T-helper 1 cell (primary cell): ENCODE measurements at regions not wholly inside any gene's neighbourhood (a gene's known extent, or its start where the extent isn't known, plus 50 kb on each side); places are given as distances from the start of the nearest gene placed in this dataset.
"Not testable (repeated sequence)": the region's sequence is repeated elsewhere in the genome, so short reads cannot be mapped to it uniquely, and the experiment has no call there.

Experiments used
- DNase-seq, 5 donors: peaks; one replicate each; pipeline ENCODE4 v3.0.0-alpha.2; 2012 to 2020

DNA sequence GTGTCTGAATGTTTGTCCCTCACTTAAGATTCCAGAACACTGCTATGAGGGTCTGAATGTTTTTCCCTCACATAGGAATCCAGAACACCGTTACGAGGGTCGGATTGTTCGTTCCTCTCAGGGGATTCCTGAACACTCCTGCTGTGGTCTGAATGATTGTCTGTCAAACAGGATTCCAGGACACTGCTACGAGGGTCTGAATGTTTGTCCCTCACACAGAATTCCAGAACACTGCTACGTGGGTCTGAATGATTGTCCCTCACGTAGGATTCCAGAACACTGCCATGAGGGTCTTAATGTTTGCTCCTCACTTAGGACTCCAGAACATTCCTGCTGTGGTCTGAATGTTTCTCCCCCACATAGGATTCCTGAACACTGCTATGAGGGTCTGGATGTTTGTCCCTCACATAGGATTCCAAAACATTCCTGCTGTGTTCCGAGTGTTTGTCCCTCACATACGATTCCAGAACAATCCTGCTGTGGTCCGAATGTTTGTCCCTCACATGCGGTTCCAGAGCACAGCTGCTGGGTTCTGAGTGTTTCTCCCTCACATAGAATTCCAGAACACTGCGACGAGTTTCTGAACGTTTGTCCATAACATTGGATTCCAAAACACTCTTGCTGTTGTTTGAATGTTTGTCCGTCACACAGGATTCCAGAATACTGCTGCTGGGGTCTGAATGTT is 199.5 kb downstream of the FOXD4L6 start:
- DNase-seq = no peak

DNA sequence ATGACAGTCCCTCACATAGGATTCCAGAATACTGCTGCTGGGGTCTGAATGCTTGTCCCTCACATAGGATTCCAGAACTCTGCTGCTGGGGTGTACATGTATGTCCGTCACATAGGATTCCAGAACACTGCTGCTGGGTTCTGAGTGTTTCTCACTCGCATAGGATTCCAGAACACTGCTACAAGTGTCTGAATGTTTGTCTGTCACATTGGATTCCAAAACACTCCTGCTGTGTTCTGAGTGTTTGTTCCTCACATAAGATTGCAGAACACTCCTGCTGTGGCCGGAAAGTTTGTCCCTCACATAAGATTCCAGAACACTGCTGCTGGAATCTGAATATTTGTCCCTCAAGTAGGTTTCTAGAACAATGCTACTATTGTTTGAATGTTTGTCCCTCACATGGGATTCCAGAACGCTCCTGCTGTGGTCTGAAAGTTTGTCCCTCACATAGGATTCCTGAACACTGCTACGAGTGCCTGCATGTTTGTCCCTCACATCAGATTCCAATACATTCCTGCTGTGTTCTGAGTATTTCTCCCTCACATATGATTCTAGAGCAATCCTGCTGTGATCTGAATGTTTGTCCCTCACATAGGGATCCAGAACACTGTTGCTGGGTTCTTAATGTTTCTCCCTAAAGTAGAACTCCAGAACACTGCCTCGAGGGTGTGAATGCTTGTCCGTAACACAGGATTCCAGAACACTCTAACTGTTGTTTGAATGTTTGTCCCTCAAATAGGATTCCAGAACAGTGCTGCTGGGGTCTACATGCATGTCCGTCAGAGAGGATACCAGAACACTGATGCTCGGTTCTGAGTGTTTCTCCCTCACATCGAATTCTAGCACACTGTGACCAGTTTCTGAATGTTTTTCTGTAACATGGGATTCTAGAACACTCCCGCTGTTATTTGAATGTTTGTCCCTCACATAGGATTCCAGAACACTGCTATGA is 200.4 kb downstream of the FOXD4L6 start:
- DNase-seq = no peak

DNA sequence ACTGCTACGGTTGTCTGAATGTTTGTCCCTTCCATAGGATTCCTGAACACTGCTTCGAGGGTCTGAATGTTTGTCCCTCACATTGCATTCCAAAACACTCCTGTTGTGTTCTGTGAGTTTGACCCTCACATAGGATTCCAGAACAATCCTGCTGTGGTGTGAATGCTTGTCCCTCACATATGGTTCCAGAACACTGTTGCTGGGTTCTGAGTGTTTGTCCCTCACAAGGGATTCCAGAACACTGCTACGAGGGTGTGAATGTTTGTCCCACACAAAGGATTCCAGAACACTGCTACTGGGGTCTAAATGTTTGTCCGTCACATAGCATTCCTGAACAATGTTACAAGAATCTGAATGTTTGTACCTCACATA is 201.2 kb downstream of the FOXD4L6 start:
- no peak for DNase-seq

DNA sequence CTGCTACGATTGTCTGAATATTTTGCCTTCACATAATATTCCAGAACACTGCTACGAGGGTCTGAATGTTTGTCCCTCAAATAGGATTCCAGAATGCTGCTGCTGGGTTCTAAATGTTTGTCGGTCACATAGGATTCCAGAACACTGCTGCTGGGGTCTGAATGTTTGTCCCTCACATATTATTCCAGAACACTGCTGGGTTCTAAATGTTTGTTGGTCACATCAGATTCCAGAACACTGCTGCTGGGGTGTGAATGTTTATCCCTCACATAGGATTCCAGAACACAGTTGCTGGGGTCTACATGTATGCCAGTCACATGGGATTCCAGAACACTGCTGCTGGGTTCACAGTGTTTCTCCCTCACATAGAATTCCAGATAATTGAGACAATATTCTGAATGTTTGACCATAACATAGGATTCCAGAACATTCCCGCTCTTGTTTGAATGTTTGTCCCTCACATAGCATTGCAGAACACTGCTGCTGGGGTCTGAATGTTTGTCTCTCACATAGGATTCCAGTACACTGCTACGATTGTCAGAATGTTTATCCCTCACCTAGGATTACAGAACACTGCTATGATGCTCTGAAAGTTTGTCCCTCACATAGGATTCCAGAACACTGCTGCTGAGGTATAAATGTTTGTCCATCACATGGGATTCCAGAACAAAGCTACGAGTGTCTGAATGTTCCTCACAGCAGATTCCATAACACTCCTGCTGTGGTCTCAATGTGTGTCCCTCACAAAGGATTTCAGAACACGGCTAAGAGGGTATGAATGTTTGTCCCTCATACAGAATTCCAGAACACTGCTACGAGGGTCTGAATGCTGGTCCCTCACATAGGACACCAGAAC is 201.8 kb downstream of the FOXD4L6 start:
- DNase-seq = no peak

DNA sequence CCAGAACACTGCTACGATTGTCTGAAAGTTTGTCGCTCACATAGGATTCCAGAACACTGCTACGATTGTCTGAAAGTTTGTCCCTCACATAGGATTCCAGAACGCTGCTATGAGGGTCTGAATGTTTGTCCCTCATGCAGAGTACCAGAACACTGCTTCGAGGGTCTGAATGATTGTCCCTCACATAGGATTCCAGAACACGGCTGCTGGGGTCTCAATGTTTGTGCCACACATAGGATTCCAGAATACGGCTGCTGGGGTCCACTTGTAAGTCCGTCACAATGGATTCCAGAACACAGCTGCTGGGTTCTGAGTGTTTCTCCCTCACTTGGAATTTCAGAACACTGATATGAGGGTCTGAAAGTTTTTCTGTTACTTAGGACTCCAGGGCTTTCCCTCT is 203.3 kb downstream of the FOXD4L6 start:
- no peak for DNase-seq

DNA sequence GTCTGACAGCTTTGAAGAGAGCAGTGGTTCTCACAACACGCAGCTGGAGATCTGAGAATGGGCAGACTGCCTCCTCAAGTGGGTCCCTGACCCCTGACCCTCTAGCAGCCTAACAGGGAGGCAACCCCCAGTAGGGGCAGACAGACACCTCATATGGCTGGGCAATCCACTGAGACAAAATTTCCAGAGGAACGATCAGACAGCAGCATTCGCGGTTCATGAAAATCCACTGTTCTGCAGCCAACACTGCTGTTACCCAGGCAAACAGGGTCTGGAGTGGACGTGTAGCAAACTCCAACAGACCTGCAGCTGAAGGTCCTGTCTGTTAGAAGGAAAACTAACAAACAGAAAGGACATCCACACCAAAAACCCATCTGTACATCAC is 212.1 kb downstream of the FOXD4L6 start:
- not testable (repeated sequence) for DNase-seq

DNA sequence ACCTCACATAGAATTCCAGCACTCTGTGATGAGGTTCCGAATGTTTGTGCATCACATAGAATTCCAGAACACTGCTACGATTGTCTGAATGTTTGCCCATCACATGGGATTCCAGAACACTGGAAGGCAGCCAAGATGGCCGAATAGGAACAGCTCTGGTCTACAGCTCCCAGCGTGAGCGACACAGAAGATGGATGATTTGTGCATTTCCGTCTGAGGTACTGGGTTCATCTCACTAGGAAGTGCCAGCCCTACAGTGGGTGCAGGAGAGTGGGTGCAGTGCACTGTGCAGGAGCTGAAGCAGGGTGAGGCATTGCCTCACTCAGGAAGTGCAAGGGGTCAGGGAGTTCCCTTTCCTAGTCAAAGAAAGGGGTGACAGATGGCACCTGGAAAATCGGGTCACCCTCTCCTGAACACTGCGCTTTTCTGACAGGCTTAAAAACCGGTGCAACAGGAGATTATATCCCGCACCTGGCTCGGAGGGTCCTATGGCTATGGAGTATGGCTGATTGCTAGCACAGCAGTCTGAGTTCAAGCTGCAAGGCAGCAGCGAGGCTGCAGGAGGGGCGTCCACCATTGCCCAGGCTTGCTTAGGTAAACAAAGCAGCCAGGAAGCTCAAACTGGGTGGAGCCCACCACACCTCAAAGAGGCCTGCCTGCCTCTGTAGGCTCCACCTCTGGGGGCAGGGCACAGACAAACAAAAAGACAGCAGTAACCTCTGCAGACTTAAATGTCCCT is 212.7 kb downstream of the FOXD4L6 start:
- DNase-seq = not testable (repeated sequence)

DNA sequence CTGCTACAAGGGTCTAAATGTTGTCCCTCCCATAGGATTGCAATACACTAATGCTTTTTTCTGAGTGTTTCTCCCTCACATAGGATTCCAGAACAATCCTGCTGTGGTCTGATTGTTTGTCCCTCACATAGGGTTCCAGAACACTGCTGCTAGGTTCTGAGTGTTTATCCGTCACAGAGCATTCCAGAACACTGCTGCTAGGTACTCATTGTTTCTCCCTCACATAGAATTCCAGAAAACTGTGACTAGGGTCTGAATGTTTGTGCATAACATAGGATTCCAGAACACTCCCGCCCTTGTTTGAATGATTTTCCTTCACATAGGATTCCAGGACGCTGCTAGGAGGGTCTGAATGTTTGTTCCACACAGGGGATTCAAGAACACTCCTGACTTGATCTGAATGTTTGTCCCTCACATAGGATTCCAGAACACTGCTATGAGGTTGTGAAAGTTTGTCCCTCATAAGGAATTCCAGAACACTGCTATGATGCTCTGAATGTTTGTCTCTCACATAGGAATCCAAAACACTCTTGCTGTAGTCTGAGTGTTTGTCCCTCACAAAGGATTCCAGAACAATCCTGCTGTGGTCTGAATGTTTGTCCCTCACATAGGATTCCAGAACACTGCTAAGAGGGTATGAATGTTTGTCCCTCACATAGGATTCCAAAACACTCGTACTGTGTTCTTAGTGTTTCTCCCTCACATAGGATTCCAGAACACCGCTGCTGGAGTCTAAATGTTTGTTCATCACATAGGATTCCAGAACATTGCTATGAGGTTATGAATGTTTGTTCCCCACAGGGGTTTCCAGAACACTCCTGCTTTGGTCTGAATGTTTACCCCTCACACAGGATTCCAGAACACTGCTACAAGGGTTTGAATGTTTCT is 213.5 kb downstream of the FOXD4L6 start:
- DNase-seq = no peak

DNA sequence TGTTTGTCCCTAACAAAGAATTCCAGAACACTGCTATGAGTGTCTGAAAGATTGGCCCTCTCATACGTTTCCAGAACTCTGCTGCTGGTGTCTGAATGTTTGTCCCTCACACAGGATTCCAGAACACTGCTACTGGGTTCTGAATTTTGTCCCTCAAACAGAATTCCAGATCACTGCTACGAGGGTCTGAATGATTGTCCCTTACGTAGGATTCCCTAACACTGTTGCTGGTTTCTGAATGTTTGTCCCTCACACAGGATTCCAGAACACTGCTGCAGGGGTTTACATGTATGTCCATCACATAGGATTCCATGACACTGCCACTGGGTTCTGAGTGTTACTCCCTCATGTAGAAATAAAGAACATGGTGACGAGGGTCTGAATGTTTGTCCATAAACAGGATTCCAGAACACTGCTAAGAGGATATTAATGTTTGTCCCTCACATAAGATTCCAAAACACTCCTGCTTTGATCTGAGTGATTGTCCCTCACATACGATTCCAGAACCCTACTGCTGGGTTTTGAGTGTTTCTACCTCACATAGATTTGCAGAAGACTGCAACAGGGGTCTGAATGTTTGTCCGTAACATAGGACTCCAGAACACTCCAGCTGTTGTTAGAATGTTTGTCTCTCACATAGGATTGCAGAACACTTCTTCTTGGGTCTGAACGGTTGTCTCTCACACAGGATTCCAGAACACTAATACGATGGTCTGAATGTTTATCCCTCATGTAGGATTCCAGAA is 214.4 kb downstream of the FOXD4L6 start:
- DNase-seq = no peak

DNA sequence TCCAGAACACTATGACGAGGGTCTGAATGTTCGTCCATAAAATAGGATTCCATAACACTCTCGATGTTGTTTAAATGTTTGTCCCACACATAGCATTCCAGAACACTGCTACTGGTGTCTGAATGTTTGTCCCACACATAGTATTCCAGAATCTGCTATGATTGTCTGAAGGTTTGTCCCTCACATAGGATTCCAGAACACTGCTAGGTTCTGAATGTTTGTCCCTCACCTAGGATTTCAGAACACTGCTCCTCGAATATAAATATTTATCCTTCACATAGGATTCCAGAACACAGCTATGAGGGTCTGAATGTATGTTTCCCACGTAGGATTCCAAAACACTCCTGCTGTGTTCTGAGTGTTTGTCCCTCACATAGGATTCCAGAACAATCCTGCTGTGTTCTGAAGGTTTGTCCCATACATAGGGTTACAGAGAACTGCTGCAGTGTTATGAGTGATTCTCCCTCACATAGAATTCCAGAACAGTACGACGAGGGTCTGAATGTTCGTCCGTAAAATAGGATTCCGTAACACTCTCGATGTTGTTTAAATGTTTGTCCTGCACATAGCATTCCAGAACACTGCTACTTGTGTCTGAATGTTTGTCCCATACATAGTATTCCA is 215.3 kb downstream of the FOXD4L6 start:
- DNase-seq = no peak

DNA sequence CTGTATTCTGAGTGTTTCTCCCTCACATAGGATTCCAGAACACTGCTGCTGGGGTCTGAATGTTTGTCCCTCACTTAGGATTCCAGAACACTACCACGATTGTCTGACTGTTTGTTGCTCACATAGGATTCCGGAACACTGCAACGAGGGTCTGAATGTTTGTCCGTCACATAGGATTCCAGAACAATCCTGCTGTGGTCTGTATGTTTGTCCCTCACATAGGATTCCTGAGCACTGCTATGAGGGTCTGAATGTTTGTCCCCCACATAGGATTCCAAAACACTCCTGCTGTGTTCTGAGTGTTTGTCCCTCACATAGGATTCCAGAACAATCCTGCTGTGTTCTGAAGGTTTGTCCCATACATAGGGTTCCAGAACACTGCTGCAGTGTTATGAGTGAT is 215.8 kb downstream of the FOXD4L6 start:
- not testable (repeated sequence) for DNase-seq

DNA sequence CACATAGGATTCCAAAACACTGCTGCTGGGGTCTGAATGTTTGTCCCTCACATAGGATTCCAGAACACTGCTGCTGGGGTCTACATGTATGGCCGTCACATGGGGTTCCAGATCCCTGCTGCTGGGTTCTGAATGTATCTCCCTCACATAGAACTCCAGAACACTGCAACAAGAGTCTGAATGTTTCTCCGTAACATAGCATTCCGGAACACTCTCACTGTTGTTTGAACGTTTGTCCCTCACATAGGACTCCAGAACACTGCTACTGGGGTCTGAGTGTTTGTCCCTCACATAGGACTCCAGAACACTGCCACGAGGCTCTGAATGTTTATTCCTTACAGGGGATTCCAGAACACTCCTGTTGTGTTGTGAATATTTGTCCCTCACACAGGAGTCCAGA is 216.8 kb downstream of the FOXD4L6 start:
- no peak for DNase-seq

DNA sequence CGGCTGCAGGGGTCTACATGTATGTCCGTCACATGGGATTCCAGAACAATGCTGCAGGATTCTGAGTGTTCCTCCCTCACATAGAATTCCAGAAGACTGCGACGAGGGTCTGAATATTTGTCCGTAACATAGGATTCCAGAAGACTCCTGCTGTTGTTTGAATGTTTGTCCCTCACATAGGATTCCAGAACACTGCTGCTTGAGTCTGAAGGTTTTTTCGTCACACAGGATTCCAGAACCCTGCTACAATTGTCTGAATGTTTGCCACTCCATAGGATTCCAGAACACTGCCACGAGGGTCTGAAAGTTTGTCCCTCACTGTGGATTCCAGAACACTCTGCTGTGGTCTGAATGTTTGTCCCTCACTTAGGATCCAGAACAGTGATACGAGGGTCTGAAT is 217.5 kb downstream of the FOXD4L6 start:
- DNase-seq = not testable (repeated sequence)

DNA sequence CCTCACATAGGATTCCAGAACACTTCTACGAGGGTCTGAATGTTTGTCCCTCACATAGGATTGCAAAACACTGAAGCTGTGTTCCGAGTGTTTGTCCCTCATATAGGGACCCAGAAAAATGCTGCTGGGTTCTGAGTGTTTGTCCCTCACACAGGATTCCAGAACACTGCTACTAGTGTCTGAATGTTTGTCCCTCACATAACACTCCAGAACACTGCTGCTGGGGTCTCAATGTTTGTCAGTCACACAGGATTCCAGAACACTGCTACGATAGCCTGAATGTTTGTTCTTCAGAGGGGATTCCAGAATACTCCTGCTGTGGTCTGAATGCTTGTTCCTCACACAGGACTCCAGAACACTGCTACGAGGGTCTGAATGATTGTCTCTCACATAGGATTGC is 218.7 kb downstream of the FOXD4L6 start:
- DNase-seq = no peak

DNA sequence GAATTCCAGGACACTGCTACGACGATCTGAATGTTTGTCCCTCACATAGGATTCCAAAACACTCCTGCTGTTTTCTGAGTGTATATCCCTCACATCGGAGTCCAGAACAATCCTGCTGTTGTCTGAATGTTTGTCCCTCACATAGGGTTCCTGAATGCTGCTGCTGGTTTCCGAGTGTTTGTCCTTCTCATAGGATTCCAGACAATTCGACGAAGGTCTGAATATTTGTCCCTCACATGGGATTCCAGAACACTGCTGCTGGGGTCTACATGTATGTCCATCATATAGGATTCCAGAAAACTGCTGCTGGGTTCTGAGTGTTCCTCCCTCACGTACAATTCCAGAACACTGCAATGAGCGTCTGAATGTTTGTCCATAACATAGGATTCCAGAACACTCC is 219.4 kb downstream of the FOXD4L6 start:
- DNase-seq = not testable (repeated sequence)

DNA sequence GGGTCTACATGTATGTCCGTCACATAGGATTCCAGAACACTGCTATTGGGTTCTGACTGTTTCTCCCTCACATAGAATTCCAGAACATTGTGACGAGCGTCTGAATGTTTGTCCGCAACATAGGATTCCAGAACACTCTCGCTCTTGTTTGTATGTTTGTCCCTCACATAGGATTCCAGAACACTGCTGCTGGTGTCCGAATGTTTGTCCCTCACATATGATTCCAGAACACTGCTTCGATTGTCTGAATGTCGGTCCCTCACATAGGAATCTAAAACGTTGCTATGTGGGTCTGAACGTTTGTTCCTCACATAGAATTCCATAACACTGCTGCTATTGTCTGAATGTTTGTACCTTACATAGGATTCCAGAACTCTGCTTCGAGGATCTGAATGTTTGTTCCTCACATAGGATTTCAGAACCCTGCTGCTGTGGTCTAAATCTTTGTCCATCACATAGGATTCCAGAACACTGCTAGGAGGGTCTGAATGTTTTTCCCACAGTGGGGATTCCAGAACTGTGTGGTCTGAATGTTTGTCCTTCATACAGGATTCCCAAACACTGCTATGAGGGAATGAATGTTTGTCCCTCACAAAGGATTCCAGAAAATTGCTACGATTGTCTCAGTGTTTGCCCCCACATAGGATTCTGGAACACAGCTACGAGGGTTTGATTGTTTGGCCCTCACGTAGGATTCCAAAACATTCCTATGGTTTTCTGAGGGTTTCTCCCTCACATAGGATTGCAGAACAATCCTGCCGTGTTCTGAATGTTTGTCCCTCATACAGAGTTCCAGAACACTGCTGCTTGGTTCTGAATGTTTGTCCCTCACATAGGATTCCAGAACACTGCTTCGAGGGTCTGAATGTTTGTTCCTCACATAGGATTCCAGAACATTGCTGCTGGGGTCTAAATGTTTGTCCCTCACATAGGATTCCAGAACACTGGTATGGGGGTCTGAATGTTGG is 220.5 kb downstream of the FOXD4L6 start:
- DNase-seq = no peak

DNA sequence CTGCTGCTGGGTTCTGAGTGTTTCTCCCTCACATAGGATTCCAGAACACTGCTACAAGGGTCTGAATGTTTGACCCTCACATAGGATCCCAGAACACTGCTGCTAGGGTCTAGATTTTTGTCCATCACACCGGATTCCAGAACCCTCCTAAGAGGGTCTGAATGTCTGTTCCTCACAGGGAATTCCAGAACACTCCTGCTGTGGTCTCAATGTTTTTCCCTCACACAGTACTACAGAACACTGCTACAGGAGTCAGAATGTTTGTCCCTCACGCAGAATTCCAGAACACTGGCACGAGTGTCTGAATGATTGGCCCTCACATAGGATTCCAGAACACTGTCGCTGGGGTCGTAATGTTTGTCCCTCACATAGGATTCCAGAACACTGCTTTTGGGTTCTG is 221.6 kb downstream of the FOXD4L6 start:
- not testable (repeated sequence) for DNase-seq

DNA sequence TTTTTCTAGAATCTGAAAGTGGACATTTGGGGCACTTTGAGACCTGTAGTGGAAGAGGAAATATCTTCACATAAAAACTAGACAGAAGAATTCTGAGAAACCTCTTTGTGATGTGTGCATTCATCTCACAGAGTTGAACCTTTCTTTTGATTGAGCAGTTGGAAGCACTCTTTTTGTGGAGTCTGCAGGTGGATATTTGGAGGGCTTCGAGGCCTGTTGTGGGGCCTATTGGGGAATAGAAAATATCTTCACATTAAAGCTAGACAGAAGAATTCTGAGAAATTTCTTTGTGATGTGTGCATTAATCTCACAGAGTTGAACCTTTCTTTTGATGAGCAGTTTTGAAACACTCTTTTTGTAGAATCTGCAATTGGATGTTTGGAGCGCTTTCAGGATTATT is 236.2 kb downstream of the FOXD4L6 start:
- DNase-seq = not testable (repeated sequence)

DNA sequence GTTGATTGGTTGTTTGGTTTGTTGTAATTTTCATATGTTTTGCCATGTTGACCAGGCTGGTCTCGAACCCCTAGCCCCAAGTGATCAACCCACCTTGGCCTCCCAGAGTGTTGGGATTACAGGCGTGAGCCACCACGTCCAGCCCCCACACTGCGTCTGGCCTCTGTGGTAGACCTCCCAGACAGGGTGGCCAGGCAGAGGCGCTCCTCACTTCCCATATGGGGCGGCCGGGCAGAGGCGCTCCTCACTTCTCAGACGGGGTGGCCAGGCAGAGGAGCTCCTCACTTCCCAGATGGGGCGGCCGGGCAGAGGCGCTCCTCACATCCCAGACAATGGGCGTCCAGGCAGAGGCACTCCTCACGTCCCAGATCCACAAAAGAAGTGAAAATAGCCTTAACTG is 242.6 kb downstream of the FOXD4L6 start:
- not testable (repeated sequence) for DNase-seq
